ENCODE measurements at regions not wholly inside any gene's neighbourhood (a gene's known extent, or its start where the extent isn't known, plus 50 kb on each side); places are given as distances from the start of the nearest gene placed in this dataset.
"Not testable (repeated sequence)": the region's sequence is repeated elsewhere in the genome, so short reads cannot be mapped to it uniquely, and the experiment has no call there.

GRCh38 chr12:90589956-90590355 lies 365.0 kb downstream of the CCER1 start:
- FAIRE-seq = no peak

DNA sequence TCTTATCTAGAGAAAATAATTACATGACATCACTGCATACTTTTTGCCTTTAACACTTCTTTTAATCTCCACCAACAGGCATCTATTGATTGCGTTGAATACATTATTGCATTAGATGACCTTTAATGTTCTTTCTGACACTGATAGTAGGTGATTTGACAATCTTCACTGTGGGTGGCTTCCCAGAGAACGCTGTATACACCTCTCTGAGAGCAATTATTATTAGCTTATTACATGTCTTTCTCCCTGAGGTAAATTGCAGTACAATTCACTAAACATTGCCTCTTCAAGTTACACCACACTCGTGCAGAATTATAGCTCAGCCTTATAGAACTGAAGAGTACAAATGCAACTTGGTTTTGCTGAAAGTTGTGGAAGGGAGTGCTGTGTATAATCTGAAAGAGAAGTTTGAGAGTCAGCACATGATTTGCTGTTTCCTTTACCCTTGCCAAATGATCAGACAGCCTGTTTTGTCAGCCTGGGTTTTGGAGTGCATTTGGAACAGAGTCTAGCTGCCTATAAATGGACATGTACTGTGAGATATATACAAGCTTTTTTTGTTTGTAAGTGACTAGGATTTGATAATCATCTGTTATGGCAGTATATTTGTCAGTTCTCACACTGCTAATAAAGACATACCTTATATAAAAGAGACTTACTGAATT lies 369.2 kb downstream of the CCER1 start:
- no peak for FAIRE-seq

DNA sequence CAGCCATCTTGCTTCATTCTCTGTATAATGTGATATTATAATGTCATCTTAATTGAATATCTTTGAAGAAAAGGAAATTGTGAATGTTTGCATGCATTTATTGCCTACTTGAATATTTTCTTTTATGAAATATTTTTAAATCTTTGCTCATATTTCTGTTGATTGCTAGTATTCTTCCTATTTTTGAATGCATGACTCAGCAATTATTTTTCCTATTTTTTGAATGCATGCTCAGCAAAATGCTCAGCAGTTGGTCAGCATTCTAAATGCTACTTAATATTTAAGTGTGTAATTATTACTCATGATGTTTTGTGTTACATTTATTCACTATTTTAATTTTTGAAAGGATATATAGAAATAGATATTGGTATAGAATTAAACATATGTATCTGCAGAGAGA lies 378.3 kb downstream of the CCER1 start:
- no peak for FAIRE-seq

GRCh38 chr12:90575995-90576394 lies 379.0 kb downstream of the CCER1 start:
- no peak for FAIRE-seq

GRCh38 chr12:90574676-90575075 lies 380.3 kb downstream of the CCER1 start:
- FAIRE-seq = no peak

DNA sequence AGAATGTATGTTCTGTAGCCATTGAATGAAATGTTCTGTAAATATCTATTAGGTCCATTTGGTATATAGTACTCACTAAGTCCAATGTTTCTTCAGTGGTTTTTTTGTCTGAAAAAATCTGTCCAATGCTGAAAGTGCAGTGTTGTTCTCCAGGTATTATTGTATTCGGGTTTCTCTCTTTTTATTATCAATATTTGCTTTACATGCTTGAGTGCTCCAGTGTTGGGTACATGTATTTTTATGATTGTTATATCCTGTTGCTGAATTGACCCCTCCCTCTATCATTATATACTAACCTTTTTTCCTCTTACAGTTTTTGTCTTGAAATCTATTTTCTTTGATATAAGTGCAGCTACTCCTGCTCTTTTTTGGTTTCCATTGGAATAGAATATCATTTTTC lies 382.2 kb downstream of the CCER1 start:
- FAIRE-seq = no peak

GRCh38 chr12:90569685-90570084 lies 385.3 kb downstream of the CCER1 start:
- FAIRE-seq = no peak

DNA sequence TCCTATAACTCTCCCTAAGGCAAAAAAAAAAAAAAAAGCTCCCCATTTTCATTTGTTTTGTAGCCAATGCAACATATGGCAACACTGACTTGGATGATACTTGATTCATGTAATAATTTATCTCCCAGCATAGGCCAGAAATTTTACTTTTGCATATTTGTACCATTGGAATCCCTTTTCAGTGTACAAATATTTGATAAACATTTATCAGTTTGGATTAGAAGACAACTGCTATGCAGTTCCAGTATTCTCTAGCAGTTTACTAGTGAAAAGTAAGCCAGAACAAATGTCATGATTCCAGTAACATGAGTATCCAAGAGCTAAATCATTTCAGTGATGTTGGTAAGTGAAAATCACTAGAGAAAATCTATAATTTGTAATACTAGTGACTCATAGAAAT lies 392.3 kb downstream of the CCER1 start:
- FAIRE-seq = no peak

- no peak for FAIRE-seq
Measured at GRCh38 chr12:90548595-90548994, 406.4 kb downstream of the CCER1 start.

DNA sequence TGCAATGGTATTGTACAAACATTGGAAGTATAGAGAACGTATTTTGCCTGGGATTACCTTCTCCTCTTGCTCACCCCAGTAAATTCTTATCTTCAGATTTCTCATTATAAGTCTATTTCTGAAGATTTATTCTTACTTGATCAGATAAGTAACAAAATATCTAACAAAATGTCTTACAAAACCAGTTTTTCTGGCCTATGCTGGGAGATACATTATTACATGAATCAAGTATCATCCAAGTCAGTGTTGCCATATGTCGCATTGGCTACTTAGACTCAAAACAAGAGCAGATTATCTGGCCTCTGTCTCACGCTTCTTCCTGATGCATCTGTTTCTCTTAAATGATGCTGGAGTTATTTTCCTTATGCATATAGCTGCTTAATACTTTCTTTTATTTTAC lies 408.5 kb downstream of the CCER1 start:
- no peak for FAIRE-seq

GRCh38 chr12:90543841-90544240 lies 411.1 kb downstream of the CCER1 start:
- no peak for FAIRE-seq

DNA sequence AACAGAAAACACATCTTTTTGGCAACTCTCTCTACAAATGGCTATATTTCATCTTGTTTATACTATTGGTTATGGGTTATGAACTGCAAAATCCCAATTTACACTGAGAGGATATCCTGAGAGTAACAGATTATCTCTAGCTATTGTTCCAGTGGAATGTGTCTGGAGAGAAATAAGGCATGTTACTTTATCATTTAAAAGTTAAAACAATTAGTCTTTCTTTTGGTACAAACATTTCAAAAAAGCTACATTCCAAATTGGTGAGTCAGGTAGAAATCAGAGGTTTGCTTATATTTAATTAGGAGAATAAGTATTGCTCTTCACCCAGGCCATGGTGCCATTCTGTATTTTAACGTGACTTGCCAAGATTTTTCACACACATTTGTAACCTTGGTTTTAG lies 411.6 kb downstream of the CCER1 start:
- FAIRE-seq = no peak

DNA sequence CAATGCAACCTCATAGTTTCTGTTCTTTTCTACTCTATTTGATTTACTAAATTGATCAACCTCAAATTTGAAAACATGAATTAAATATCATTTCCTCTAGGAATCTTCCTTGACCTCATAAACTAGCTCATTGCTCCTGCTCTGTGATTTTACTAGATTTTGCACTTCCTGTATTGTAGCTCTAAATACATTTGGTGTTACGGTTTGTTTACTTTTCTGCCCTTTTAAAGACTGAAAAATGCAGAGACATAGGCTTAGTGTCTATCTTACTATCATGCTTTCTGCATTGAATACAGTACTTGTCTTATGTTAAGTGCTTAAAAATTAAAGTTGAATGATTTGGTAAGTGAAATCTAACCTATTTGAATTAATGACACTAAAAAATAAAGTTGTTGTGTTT lies 412.1 kb downstream of the CCER1 start:
- FAIRE-seq = not testable (repeated sequence)

GRCh38 chr12:90533828-90534227 lies 421.1 kb downstream of the CCER1 start:
- FAIRE-seq = not testable (repeated sequence)

DNA sequence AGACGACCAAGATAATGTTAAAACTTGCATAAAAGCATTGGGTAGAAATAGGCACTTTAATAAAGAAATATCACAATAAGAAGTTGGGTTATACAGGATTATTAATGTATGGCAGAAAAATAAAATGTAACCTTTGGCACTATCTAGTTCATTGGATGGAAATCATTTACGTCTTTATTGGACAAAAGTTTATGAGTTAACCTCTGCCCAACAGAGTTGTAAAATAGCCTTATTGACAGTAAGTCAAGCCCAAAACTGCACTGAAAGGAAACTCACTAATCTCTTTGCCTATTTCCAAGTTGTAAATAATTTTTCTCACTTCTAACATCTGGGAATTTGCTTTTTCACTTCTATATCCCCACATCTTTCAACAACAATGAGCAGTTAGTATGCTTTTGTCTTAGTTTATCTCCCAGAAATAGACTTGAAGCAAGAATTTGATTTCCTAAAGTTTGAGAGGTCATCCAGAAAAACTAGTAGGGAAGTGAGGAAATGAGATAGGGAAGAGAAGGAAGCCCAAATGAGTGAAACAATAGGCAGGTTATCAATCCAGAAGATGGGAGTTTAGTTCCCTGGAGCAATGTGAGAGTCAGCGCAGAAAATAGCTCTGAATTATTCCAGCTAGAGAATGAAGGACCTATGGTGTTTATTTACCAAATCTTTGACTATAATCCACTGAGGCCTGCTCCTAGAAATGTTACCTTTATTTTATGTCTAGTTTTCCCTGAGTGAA lies 434.8 kb downstream of the CCER1 start:
- FAIRE-seq = no peak

DNA sequence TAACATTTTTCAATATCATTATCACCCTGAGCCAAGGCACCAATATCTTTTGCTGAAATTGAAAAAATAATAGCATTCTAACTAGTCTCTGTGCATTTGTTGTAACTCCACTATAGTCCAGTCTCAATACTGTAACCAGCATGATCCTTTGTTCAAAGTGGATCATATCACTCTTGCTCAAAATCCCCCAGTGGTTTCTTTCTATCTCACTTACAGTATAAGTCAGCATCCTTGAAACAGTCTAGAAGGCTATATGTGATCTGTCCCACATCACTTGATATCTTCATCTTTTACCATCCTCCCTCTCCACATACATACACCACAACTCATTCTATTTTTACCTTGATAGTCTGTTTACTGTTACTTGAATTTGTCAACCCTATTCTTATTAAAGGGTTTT lies 435.7 kb downstream of the CCER1 start:
- FAIRE-seq = no peak

- no peak for FAIRE-seq
Measured at GRCh38 chr12:90515199-90516175, 439.5 kb downstream of the CCER1 start.

- no peak for FAIRE-seq
Measured at GRCh38 chr12:90514325-90514724, 440.7 kb downstream of the CCER1 start.

GRCh38 chr12:90512518-90512917 lies 442.5 kb downstream of the CCER1 start:
- FAIRE-seq = no peak

GRCh38 chr12:90510948-90511347 lies 444.0 kb downstream of the CCER1 start:
- no peak for FAIRE-seq

DNA sequence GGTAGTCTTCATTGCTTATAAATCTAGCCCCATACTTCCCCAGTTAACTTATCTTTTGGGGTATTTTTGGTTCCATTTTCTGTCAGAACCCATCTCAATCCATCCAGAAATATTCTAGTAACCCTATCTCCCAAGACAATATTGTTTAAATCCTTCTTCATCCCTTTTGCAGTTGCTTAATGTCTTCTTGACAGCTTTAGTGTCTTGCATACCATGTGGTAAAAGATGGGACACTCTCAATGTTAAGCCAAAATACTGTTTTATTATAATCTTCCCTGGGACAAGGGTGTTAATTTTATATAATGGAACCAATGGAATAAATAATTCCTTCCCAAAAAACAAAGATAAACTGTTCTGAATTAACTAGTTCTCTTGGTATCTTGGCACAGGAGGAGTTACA lies 450.2 kb downstream of the CCER1 start:
- no peak for FAIRE-seq

GRCh38 chr12:90502070-90502469 lies 452.9 kb downstream of the CCER1 start:
- no peak for FAIRE-seq

- no peak for FAIRE-seq
Measured at GRCh38 chr12:90501412-90501811, 453.6 kb downstream of the CCER1 start.

- FAIRE-seq = no peak
Measured at GRCh38 chr12:90499795-90500194, 455.2 kb downstream of the CCER1 start.

All from G401.6 (cell line).